ENCODE measurements at regions not wholly inside any gene's neighbourhood (a gene's known extent, or its start where the extent isn't known, plus 50 kb on each side); places are given as distances from the start of the nearest gene placed in this dataset.

DNA sequence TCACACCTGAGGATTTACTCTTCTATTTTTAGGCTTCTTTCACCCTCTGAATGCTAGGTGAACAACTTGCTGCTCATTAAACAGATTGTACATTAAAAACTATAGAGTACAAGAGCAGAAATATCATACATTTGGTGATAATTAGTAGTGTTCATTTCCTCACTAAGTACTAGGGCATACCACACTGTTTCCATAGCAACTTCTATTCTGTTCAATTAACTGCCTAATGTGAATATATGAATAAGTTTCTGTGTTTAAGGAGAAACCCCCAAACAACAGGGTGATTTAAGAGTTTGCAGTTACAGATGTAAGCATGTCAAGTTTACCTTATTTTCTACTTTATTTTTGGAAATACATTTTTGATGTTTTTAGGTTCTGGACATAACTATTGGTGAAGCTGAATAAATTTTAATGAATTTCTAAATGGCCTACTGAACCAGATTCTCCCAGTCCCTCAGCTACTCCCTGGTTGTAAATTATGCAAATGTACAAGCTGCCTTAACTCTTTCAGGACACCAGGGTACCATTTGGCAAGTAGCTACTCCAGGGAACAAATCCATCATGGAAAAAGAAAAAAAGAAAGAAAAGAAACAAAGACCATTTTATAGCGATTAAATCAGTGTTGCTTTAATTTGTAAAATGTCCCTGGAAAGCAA lies 199.8 kb upstream of the NAV3 start:
- no peaks in the 10 kb centered on the region for H3K79me2 ChIP-seq (ENCODE audit: insufficient read depth, low read length)

DNA sequence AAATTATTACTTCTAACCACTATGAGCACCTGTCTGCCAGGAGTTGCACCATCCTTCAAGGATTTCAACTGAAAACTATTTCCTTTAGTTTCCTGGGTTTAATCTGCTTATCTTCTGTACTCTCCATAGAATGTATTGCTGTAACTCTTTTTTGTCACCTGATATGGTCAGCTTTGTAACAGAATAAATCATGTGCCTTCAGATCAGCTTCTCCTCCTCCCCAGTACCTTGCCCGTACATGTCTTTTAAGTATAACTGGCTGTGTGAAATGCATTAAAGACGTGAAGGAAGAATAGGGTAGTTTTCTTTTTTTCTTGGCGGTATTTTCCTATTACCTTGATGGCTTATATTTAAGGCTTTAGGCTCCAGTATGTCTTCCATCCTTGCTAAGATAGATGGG lies 200.3 kb upstream of the NAV3 start:
- no peaks in the 10 kb centered on the region for H3K4me1 ChIP-seq (ENCODE audit: insufficient read depth, low read length, poor library complexity, severe bottlenecking)
- H3K9me2 ChIP-seq (replicated peaks; ENCODE audit: low read depth, low read length) = no peaks in the 10 kb centered on the region
- H4K20me1 ChIP-seq (ENCODE audit: insufficient read depth, low read length, poor library complexity, severe bottlenecking) = no peaks in the 10 kb centered on the region
- TF ChIP-seq, protein P1, sequence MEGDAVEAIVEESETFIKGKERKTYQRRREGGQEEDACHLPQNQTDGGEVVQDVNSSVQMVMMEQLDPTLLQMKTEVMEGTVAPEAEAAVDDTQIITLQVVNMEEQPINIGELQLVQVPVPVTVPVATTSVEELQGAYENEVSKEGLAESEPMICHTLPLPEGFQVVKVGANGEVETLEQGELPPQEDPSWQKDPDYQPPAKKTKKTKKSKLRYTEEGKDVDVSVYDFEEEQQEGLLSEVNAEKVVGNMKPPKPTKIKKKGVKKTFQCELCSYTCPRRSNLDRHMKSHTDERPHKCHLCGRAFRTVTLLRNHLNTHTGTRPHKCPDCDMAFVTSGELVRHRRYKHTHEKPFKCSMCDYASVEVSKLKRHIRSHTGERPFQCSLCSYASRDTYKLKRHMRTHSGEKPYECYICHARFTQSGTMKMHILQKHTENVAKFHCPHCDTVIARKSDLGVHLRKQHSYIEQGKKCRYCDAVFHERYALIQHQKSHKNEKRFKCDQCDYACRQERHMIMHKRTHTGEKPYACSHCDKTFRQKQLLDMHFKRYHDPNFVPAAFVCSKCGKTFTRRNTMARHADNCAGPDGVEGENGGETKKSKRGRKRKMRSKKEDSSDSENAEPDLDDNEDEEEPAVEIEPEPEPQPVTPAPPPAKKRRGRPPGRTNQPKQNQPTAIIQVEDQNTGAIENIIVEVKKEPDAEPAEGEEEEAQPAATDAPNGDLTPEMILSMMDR (conservative IDR thresholded peaks at IDR 0.05; ENCODE audit: low read length) = no peak
- no peaks in the 10 kb centered on the region for H3K36me3 ChIP-seq (ENCODE audit: insufficient read depth, low read length)
- no peaks in the 10 kb centered on the region for H3K79me2 ChIP-seq (ENCODE audit: insufficient read depth, low read length)
- no peak overlapping the region for H2AFZ ChIP-seq (ENCODE audit: low read length)
- no peak overlapping the region for H3K4me2 ChIP-seq (ENCODE audit: low read depth, low read length, poor library complexity, severe bottlenecking)
- no peaks in the 10 kb centered on the region for H3K9me3 ChIP-seq (ENCODE audit: insufficient read depth, low read depth, low read length)
- H3K4me3 ChIP-seq (ENCODE audit: low read length, poor library complexity, severe bottlenecking) = no peak overlapping the region
- no peaks in the 10 kb centered on the region for H3F3A ChIP-seq (ENCODE audit: low read depth)
- no peak overlapping the region for H3K9ac ChIP-seq (ENCODE audit: low read depth, low read length, poor library complexity, severe bottlenecking)
- H3K27me3 ChIP-seq (ENCODE audit: insufficient read depth, low read length, poor library complexity, severe bottlenecking) = no peaks in the 10 kb centered on the region

More for the DNA sequence above, 199.8 kb upstream of the NAV3 start:
- Histone ChIP-seq H3K36me3 (ENCODE audit: insufficient read depth, low read length) (no peaks in the 10 kb centered on the region), H3F3A (ENCODE audit: low read depth) (no peaks in the 10 kb centered on the region), H3K27me3 (ENCODE audit: insufficient read depth, low read length, poor library complexity, severe bottlenecking) (no peaks in the 10 kb centered on the region), H3K9ac (ENCODE audit: low read depth, low read length, poor library complexity, severe bottlenecking) (no peak overlapping the region), H3K4me1 (ENCODE audit: insufficient read depth, low read length, poor library complexity, severe bottlenecking) (no peaks in the 10 kb centered on the region), H3K4me3 (ENCODE audit: low read length, poor library complexity, severe bottlenecking) (no peak overlapping the region), H3K9me3 (ENCODE audit: insufficient read depth, low read depth, low read length) (no peaks in the 10 kb centered on the region), H3K4me2 (ENCODE audit: low read depth, low read length, poor library complexity, severe bottlenecking) (no peak overlapping the region), H4K20me1 (ENCODE audit: insufficient read depth, low read length, poor library complexity, severe bottlenecking) (no peaks in the 10 kb centered on the region), H3K9me2 (replicated peaks; ENCODE audit: low read depth, low read length) (no peaks in the 10 kb centered on the region), H2AFZ (ENCODE audit: low read length) (no peak overlapping the region)
- TF ChIP-seq EZH2phosphoT487 (IDR thresholded peaks at IDR 0.05; ENCODE audit: borderline replicate concordance) = no peak
- TF ChIP-seq, protein P1 (conservative IDR thresholded peaks at IDR 0.05; ENCODE audit: low read length) = no peak

DNA sequence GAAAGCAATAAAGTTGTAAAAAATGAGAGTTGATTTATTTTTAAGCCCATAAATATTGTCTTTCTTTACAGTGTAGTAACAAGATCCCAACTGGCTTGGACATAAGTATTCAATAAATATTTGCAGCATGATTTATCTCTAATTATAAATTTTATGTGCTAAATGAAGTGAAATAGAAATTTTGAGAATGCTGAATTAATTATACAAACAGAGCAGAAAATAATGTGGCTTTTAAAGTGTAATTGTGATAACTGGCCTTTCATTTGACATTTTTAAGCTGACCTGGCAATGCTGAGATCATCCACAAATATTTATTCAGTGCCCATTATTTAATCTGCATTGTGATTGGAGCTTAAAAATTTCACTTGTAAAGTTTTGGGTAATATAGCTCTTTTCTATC lies 201.6 kb upstream of the NAV3 start:
- Histone ChIP-seq H3K4me2 (ENCODE audit: low read depth, low read length, poor library complexity, severe bottlenecking) (no peak overlapping the region), H3K9me3 (ENCODE audit: insufficient read depth, low read depth, low read length) (no peaks in the 10 kb centered on the region), H3K36me3 (ENCODE audit: insufficient read depth, low read length) (no peaks in the 10 kb centered on the region), H3K9me2 (replicated peaks; ENCODE audit: low read depth, low read length) (no peaks in the 10 kb centered on the region), H3K9ac (ENCODE audit: low read depth, low read length, poor library complexity, severe bottlenecking) (no peak overlapping the region), H4K20me1 (ENCODE audit: insufficient read depth, low read length, poor library complexity, severe bottlenecking) (no peaks in the 10 kb centered on the region), H3K4me1 (ENCODE audit: insufficient read depth, low read length, poor library complexity, severe bottlenecking) (no peaks in the 10 kb centered on the region), H3K4me3 (ENCODE audit: low read length, poor library complexity, severe bottlenecking) (no peak overlapping the region), H2AFZ (ENCODE audit: low read length) (no peak overlapping the region), H3K79me2 (ENCODE audit: insufficient read depth, low read length) (no peaks in the 10 kb centered on the region), H3K27me3 (ENCODE audit: insufficient read depth, low read length, poor library complexity, severe bottlenecking) (no peaks in the 10 kb centered on the region), H3F3A (ENCODE audit: low read depth) (no peaks in the 10 kb centered on the region)
- no peak for TF ChIP-seq EZH2phosphoT487 (IDR thresholded peaks at IDR 0.05; ENCODE audit: borderline replicate concordance)
- TF ChIP-seq, protein P1 (conservative IDR thresholded peaks at IDR 0.05; ENCODE audit: low read length) = no peak

Measured in Loucy (cell line).